Immature natural killer cell (primary cell): ENCODE measurements at regions not wholly inside any gene's neighbourhood (a gene's known extent, or its start where the extent isn't known, plus 50 kb on each side); places are given as distances from the start of the nearest gene placed in this dataset.

ENCODE experiments used
- DNase-seq, 3 donors: peaks; one replicate each; pipeline ENCODE4 v3.0.0; 2022; ENCODE audit warnings: mixed read lengths in 1 of 3
- H3K27ac Mint-ChIP-seq, 6 donors: one replicate each; pipeline ENCODE4 v1.8.0; 2020; ENCODE audit warnings: mixed read lengths in 6 of 6, mild to moderate bottlenecking in 5 of 6, inconsistent platforms in 4 of 6, moderate library complexity in 3 of 6
- H3K27me3 Mint-ChIP-seq, 3 donors: one replicate each; pipeline ENCODE4 v1.8.0; 2020 to 2021; ENCODE audit warnings: low read depth in 3 of 3, mild to moderate bottlenecking in 3 of 3, mixed read lengths in 3 of 3, moderate library complexity in 3 of 3, inconsistent platforms in 1 of 3
- H3K36me3 Mint-ChIP-seq, 3 donors: one replicate each; pipeline ENCODE4 v1.8.0; 2020; ENCODE audit warnings: mixed read lengths in 3 of 3, inconsistent platforms in 2 of 3, mild to moderate bottlenecking in 2 of 3
- H3K4me1 Mint-ChIP-seq, 2 donors: one replicate each; pipeline ENCODE4 v1.8.0; 2020; ENCODE audit warnings: inconsistent platforms in 2 of 2, mild to moderate bottlenecking in 2 of 2, mixed read lengths in 2 of 2, moderate library complexity in 1 of 2
- H3K4me3 Mint-ChIP-seq, 5 donors: one replicate each; pipeline ENCODE4 v1.8.0; 2020; ENCODE audit warnings: mild to moderate bottlenecking in 5 of 5, mixed read lengths in 5 of 5, inconsistent platforms in 3 of 5, moderate library complexity in 3 of 5
- H3K9me3 Mint-ChIP-seq, 6 donors: one replicate each; pipeline ENCODE4 v1.8.0; 2020; ENCODE audit warnings: mild to moderate bottlenecking in 6 of 6, mixed read lengths in 6 of 6, inconsistent platforms in 4 of 6, moderate library complexity in 3 of 6

- no peak overlapping the region for H3K27ac Mint-ChIP-seq
- no peak overlapping the region for H3K4me3 Mint-ChIP-seq
- H3K9me3 Mint-ChIP-seq: peaks cover 0 to 2% (median 0%) of the 10 kb centered on the region in 6 donors
- no peaks in the 10 kb centered on the region for H3K36me3 Mint-ChIP-seq
- no peak for DNase-seq
- H3K27me3 Mint-ChIP-seq: peaks cover 0 to 4% (median 2%) of the 10 kb centered on the region in 3 donors
- no peaks in the 10 kb centered on the region for H3K4me1 Mint-ChIP-seq
These were observed 89.3 kb upstream of the NR3C1 start for GRCh38 chr5:143492783-143493182.

- DNase-seq: no peak
These were observed 88.2 kb upstream of the NR3C1 start for GRCh38 chr5:143491646-143492045.

GRCh38 chr5:143488381-143488780, 84.9 kb upstream of the NR3C1 start:
- peaks cover 0 to 7% (median 4%) of the 10 kb centered on the region in 3 donors for H3K27me3 Mint-ChIP-seq
- peaks cover 1 to 5% of the 10 kb centered on the region in 2 donors for H3K4me1 Mint-ChIP-seq
- no peak overlapping the region for H3K27ac Mint-ChIP-seq
- DNase-seq: no peak
- H3K9me3 Mint-ChIP-seq: no peaks in the 10 kb centered on the region
- H3K36me3 Mint-ChIP-seq: peaks cover 0 to 3% (median 0%) of the 10 kb centered on the region in 3 donors
- H3K4me3 Mint-ChIP-seq: no peak overlapping the region

More at GRCh38 chr5:143491646-143492045, 88.2 kb upstream of the NR3C1 start:
- H3K27ac Mint-ChIP-seq: no peak overlapping the region
- H3K36me3 Mint-ChIP-seq: no peaks in the 10 kb centered on the region
- H3K4me3 Mint-ChIP-seq: no peak overlapping the region
- no peaks in the 10 kb centered on the region for H3K4me1 Mint-ChIP-seq
- peaks cover 0 to 4% (median 2%) of the 10 kb centered on the region in 3 donors for H3K27me3 Mint-ChIP-seq
- peaks cover 0 to 2% (median 0%) of the 10 kb centered on the region in 6 donors for H3K9me3 Mint-ChIP-seq

GRCh38 chr5:143484601-143485000, 81.1 kb upstream of the NR3C1 start:
- Mint-ChIP-seq H3K36me3 (peaks cover 0 to 3% (median 0%) of the 10 kb centered on the region in 3 donors), H3K4me1 (peaks cover 10 to 22% of the 10 kb centered on the region in 2 donors), H3K27me3 (peaks cover 2 to 8% (median 4%) of the 10 kb centered on the region in 3 donors), H3K4me3 (no peak overlapping the region), H3K9me3 (no peaks in the 10 kb centered on the region), H3K27ac (no peak overlapping the region)
- no peak for DNase-seq

- peaks cover 0 to 3% (median 3%) of the 10 kb centered on the region in 3 donors for H3K36me3 Mint-ChIP-seq
- no peaks in the 10 kb centered on the region for H3K9me3 Mint-ChIP-seq
These were observed 78.4 kb upstream of the NR3C1 start for GRCh38 chr5:143481697-143482531.

GRCh38 chr5:143480001-143480400, 76.5 kb upstream of the NR3C1 start:
- H3K9me3 Mint-ChIP-seq: no peaks in the 10 kb centered on the region
- peaks cover under 1 to 6% (median 3%) of the 10 kb centered on the region in 3 donors for H3K27me3 Mint-ChIP-seq
- H3K36me3 Mint-ChIP-seq: peaks cover 0 to 3% (median 0%) of the 10 kb centered on the region in 3 donors
- peaks cover 10 to 22% of the 10 kb centered on the region in 2 donors for H3K4me1 Mint-ChIP-seq
- H3K4me3 Mint-ChIP-seq: no peak overlapping the region
- no peak overlapping the region for H3K27ac Mint-ChIP-seq
- DNase-seq: no peak

More at GRCh38 chr5:143481697-143482531, 78.4 kb upstream of the NR3C1 start:
- no peak overlapping the region for H3K27ac Mint-ChIP-seq
- no peak for DNase-seq
- H3K4me1 Mint-ChIP-seq: peaks cover 10 to 22% of the 10 kb centered on the region in 2 donors
- no peak overlapping the region for H3K4me3 Mint-ChIP-seq
- H3K27me3 Mint-ChIP-seq: peaks cover 2 to 11% (median 4%) of the 10 kb centered on the region in 3 donors

GRCh38 chr5:143479394-143479793, 75.9 kb upstream of the NR3C1 start:
- H3K9me3 Mint-ChIP-seq: no peaks in the 10 kb centered on the region
- H3K27ac Mint-ChIP-seq: no peak overlapping the region
- H3K27me3 Mint-ChIP-seq: peaks cover 0 to 6% (median 3%) of the 10 kb centered on the region in 3 donors
- H3K4me1 Mint-ChIP-seq: peaks cover 10 to 22% of the 10 kb centered on the region in 2 donors
- DNase-seq: no peak
- peaks cover 0 to 3% (median 0%) of the 10 kb centered on the region in 3 donors for H3K36me3 Mint-ChIP-seq
- no peak overlapping the region for H3K4me3 Mint-ChIP-seq

GRCh38 chr5:143476601-143477211, 73.2 kb upstream of the NR3C1 start:
- H3K4me3 Mint-ChIP-seq: no peak overlapping the region
- H3K9me3 Mint-ChIP-seq: no peaks in the 10 kb centered on the region
- H3K4me1 Mint-ChIP-seq: no peaks in the 10 kb centered on the region
- H3K27ac Mint-ChIP-seq: no peak overlapping the region
- DNase-seq: no peak
- peaks cover 0 to 6% (median 2%) of the 10 kb centered on the region in 3 donors for H3K27me3 Mint-ChIP-seq
- H3K36me3 Mint-ChIP-seq: peaks cover 0 to 3% (median 0%) of the 10 kb centered on the region in 3 donors

GRCh38 chr5:143474616-143475015, 71.1 kb upstream of the NR3C1 start:
- H3K4me1 Mint-ChIP-seq: no peaks in the 10 kb centered on the region
- H3K27ac Mint-ChIP-seq: no peak overlapping the region
- no peaks in the 10 kb centered on the region for H3K9me3 Mint-ChIP-seq
- H3K27me3 Mint-ChIP-seq: peaks cover 2 to 3% (median 3%) of the 10 kb centered on the region in 3 donors
- H3K36me3 Mint-ChIP-seq: peaks cover 0 to 3% (median 0%) of the 10 kb centered on the region in 3 donors
- no peak for DNase-seq
- H3K4me3 Mint-ChIP-seq: no peak overlapping the region

- Mint-ChIP-seq H3K4me1 (no peaks in the 10 kb centered on the region), H3K27ac (no peak overlapping the region), H3K4me3 (no peak overlapping the region), H3K27me3 (peaks cover under 1 to 8% (median 3%) of the 10 kb centered on the region in 3 donors), H3K9me3 (no peaks in the 10 kb centered on the region), H3K36me3 (peaks cover 0 to 3% (median 0%) of the 10 kb centered on the region in 3 donors)
- DNase-seq: no peak
These were observed 70.0 kb upstream of the NR3C1 start for GRCh38 chr5:143473481-143473880.

- Mint-ChIP-seq H3K9me3 (no peaks in the 10 kb centered on the region), H3K27ac (no peak overlapping the region), H3K4me3 (no peak overlapping the region), H3K27me3 (peaks cover 0 to 8% (median 3%) of the 10 kb centered on the region in 3 donors), H3K4me1 (no peaks in the 10 kb centered on the region), H3K36me3 (no peaks in the 10 kb centered on the region)
- DNase-seq: no peak
These were observed 69.1 kb upstream of the NR3C1 start for GRCh38 chr5:143472576-143472975.

GRCh38 chr5:143471666-143472464, 68.4 kb upstream of the NR3C1 start:
- Mint-ChIP-seq H3K27ac (no peak overlapping the region), H3K27me3 (peaks cover 0 to 8% (median 3%) of the 10 kb centered on the region in 3 donors), H3K4me3 (no peak overlapping the region), H3K9me3 (no peaks in the 10 kb centered on the region), H3K4me1 (no peaks in the 10 kb centered on the region), H3K36me3 (no peaks in the 10 kb centered on the region)
- no peak for DNase-seq

- H3K27me3 Mint-ChIP-seq: peaks cover 0 to 8% (median 2%) of the 10 kb centered on the region in 3 donors
- H3K27ac Mint-ChIP-seq: no peak overlapping the region
These were observed 67.6 kb upstream of the NR3C1 start for GRCh38 chr5:143471041-143471509.

More at GRCh38 chr5:143471041-143471509, 67.6 kb upstream of the NR3C1 start:
- DNase-seq: no peak
- Mint-ChIP-seq H3K4me3 (no peak overlapping the region), H3K36me3 (no peaks in the 10 kb centered on the region), H3K9me3 (no peaks in the 10 kb centered on the region), H3K4me1 (no peaks in the 10 kb centered on the region)
